H9 (cell line): ENCODE measurements at regions not wholly inside any gene's neighbourhood (a gene's known extent, or its start where the extent isn't known, plus 50 kb on each side); places are given as distances from the start of the nearest gene placed in this dataset.

Experiments
- DNase-seq: peaks from one replicate; pipeline ENCODE4 v3.0.0-alpha.2; 2017
- H2AFZ ChIP-seq: one replicate; pipeline ENCODE4 v1.6.1; 2013; ENCODE audit warnings: mild to moderate bottlenecking, low read length, control low read depth, moderate library complexity
- H2AK5ac ChIP-seq: 2 replicates; pipeline ENCODE4 v1.6.1; 2013; ENCODE audit warnings: low read length, control low read depth, mixed read lengths; ENCODE audit not compliant: insufficient read length
- H2BK120ac ChIP-seq: one replicate; pipeline ENCODE4 v1.6.1; 2013; ENCODE audit warnings: low read depth, mild to moderate bottlenecking, low read length, control low read depth, inconsistent platforms; ENCODE audit not compliant: poor library complexity, severe bottlenecking
- H2BK12ac ChIP-seq: 2 replicates; pipeline ENCODE4 v1.6.1; 2013; ENCODE audit warnings: low read length, control low read depth, mixed read lengths, low read depth; ENCODE audit not compliant: insufficient read length
- H2BK15ac ChIP-seq: 2 replicates; pipeline ENCODE4 v1.6.1; 2013; ENCODE audit warnings: low read depth, low read length, control low read depth
- H2BK20ac ChIP-seq: one replicate; pipeline ENCODE4 v1.6.1; 2013; ENCODE audit warnings: low read depth, mild to moderate bottlenecking, low read length, control low read depth, inconsistent platforms; ENCODE audit not compliant: poor library complexity, severe bottlenecking
- H2BK5ac ChIP-seq: 2 replicates; pipeline ENCODE4 v1.6.1; 2013; ENCODE audit warnings: low read length, control low read depth, mixed read lengths; ENCODE audit not compliant: insufficient read length
- H3K14ac ChIP-seq: 2 replicates; pipeline ENCODE4 v1.6.1; 2013; ENCODE audit warnings: low read length, control low read depth; ENCODE audit not compliant: insufficient read depth
- H3K18ac ChIP-seq: 2 replicates; pipeline ENCODE4 v1.6.1; 2013; ENCODE audit warnings: low read depth, mild to moderate bottlenecking, mixed read lengths, low read length, control low read depth; ENCODE audit not compliant: insufficient read length
- H3K23ac ChIP-seq: 2 replicates; pipeline ENCODE4 v1.6.1; 2013; ENCODE audit warnings: low read length, control low read depth, mixed read lengths, low read depth; ENCODE audit not compliant: insufficient read length
- H3K23me2 ChIP-seq: 2 replicates; pipeline ENCODE4 v1.6.1; 2013; ENCODE audit warnings: low read depth, mild to moderate bottlenecking, mixed read lengths, low read length, control low read depth; ENCODE audit not compliant: insufficient read length, poor library complexity, severe bottlenecking
- H3K27ac ChIP-seq: 2 replicates; pipeline ENCODE4 v1.5.1; 2013; ENCODE audit warnings: low read length, control low read depth, mixed read lengths, low read depth; ENCODE audit not compliant: insufficient read length
- H3K27me3 ChIP-seq: 2 replicates; pipeline ENCODE4 v1.6.1; 2013; ENCODE audit warnings: low read length, control low read depth, inconsistent platforms; ENCODE audit not compliant: insufficient read depth
- H3K4ac ChIP-seq: 2 replicates; pipeline ENCODE4 v1.6.1; 2013; ENCODE audit warnings: low read depth, mild to moderate bottlenecking, control low read depth, inconsistent platforms, low read length, moderate library complexity
- H3K4me1 ChIP-seq: 2 replicates; pipeline ENCODE4 v1.6.1; 2013; ENCODE audit warnings: low read length, control low read depth, inconsistent platforms; ENCODE audit not compliant: insufficient read depth
- H3K4me2 ChIP-seq: 2 replicates; pipeline ENCODE4 v1.6.1; 2013; ENCODE audit warnings: low read length, control low read depth, mixed read lengths; ENCODE audit not compliant: insufficient read length, insufficient read depth
- H3K56ac ChIP-seq: 2 replicates; pipeline ENCODE4 v1.6.1; 2013; ENCODE audit warnings: low read depth, mild to moderate bottlenecking, mixed read lengths, low read length, control low read depth; ENCODE audit not compliant: insufficient read length
- H3K79me1 ChIP-seq: 2 replicates; pipeline ENCODE4 v1.6.1; 2013; ENCODE audit warnings: low read depth, mild to moderate bottlenecking, moderate library complexity, low read length, control low read depth, inconsistent platforms; ENCODE audit not compliant: insufficient read depth, poor library complexity, severe bottlenecking
- H3K79me2 ChIP-seq: 2 replicates; pipeline ENCODE4 v1.6.1; 2013; ENCODE audit warnings: low read length, control low read depth, inconsistent platforms; ENCODE audit not compliant: insufficient read depth
- H3K9ac ChIP-seq: 2 replicates; pipeline ENCODE4 v1.6.1; 2013; ENCODE audit warnings: low read length, control low read depth, mixed read lengths; ENCODE audit not compliant: insufficient read length; ENCODE audit errors: extremely low read depth
- H3K9me3 ChIP-seq: one replicate; pipeline ENCODE4 v1.6.1; 2013; ENCODE audit warnings: low read depth, low read length, inconsistent platforms; ENCODE audit not compliant: control insufficient read depth
- H3T11ph ChIP-seq: one replicate; pipeline ENCODE4 v1.6.1; 2013; ENCODE audit warnings: mild to moderate bottlenecking, low read length, control low read depth, inconsistent platforms
- H4K20me1 ChIP-seq: one replicate; pipeline ENCODE4 v1.6.1; 2013; ENCODE audit not compliant: control insufficient read depth, insufficient read length, insufficient read depth
- H4K5ac ChIP-seq: 2 replicates; pipeline ENCODE4 v1.6.1; 2013; ENCODE audit warnings: low read depth, mild to moderate bottlenecking, mixed read lengths, low read length, control low read depth; ENCODE audit not compliant: insufficient read length
- H4K8ac ChIP-seq: replicated peaks from 2 replicates; pipeline ENCODE4 v1.6.1; 2013; ENCODE audit warnings: low read length, control low read depth, mixed read lengths, low read depth; ENCODE audit not compliant: insufficient read length
- H4K91ac ChIP-seq: 2 replicates; pipeline ENCODE4 v1.6.1; 2013; ENCODE audit warnings: low read depth, mild to moderate bottlenecking, moderate library complexity, mixed read lengths, low read length, control low read depth; ENCODE audit not compliant: insufficient read length
- H3K27ac Mint-ChIP-seq, 3 experiments: 2 replicates in 2 of 3; 3 replicates in 1 of 3; pipeline ENCODE4 v1.8.0; 2020 to 2021; ENCODE audit warnings: mixed read lengths in 3 of 3, mild to moderate bottlenecking in 1 of 3, moderate library complexity in 1 of 3
- H3K27me3 Mint-ChIP-seq: 2 replicates; pipeline ENCODE4 v1.8.0; 2021; ENCODE audit warnings: low read depth, mild to moderate bottlenecking, moderate library complexity, mixed read lengths
- H3K36me3 Mint-ChIP-seq, 3 experiments: 2 replicates in 2 of 3; 3 replicates in 1 of 3; pipeline ENCODE4 v1.8.0; 2020 to 2021; ENCODE audit warnings: low read depth in 3 of 3, mixed read lengths in 3 of 3; ENCODE audit not compliant: insufficient read depth in 1 of 3
- H3K4me1 Mint-ChIP-seq, 2 experiments: 2 replicates each; pipeline ENCODE4 v1.8.0; 2020; ENCODE audit warnings: mixed read lengths in 2 of 2
- H3K4me3 Mint-ChIP-seq, 2 experiments: 2 replicates in 1 of 2; 3 replicates in 1 of 2; pipeline ENCODE4 v1.8.0; 2020 to 2021; ENCODE audit warnings: mild to moderate bottlenecking in 2 of 2, mixed read lengths in 2 of 2, moderate library complexity in 1 of 2
- H3K9me3 Mint-ChIP-seq, 2 experiments: 2 replicates in 1 of 2; 3 replicates in 1 of 2; pipeline ENCODE4 v1.8.0; 2020; ENCODE audit warnings: mild to moderate bottlenecking in 2 of 2, mixed read lengths in 2 of 2, moderate library complexity in 1 of 2
- WGBS: extraction: QIAGEN DNeasy Blood & Tissue Kit; methylation state at CpG from one replicate; pipeline ENCODE4 v1.1.7; 2013; ENCODE audit warnings: missing lambda C conversion rate, low lambda C conversion rate, mixed read lengths; ENCODE audit not compliant: insufficient read length; ENCODE audit errors: extremely low coverage; 5-methylcytosine and 5-hydroxymethylcytosine counted together
- TF ChIP-seq, protein P1 (sequence below): fragments of 200-600 bp; sonication (generic); conservative IDR thresholded peaks from 3 replicates; pipeline ENCODE4 v1.8.0; 2021; ENCODE audit warnings: antibody characterized with exemption, mild to moderate bottlenecking

DNA sequence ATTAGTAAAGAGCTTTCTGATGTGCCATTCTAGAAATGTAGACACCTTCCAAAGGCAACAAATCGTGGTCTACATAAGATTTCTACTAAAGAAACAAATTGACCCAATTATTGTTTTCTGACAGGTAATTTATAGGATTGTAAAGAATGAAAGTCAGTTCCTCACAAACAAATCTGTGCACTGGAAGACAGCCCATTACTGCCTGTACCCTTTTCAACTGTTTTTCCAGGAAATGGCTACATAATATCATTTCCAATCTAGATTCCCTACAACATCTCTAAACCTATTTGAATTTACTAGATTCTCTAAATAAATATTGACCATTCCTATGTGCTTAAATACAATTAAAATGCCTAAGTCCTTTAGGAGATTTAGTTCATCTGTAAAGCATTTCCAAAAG is 939.1 kb downstream of the FSCB start:
- Histone ChIP-seq H3K23ac (no peak overlapping the region), H2BK120ac (no peak overlapping the region), H2BK20ac (no peak overlapping the region), H3K4ac (no peak overlapping the region), H4K5ac (no peak overlapping the region), H3K4me2 (no peak overlapping the region), H3K4me1 (no peaks in the 10 kb centered on the region), H3K23me2 (no peaks in the 10 kb centered on the region), H3T11ph (no peak overlapping the region), H3K18ac (no peak overlapping the region), H2BK15ac (no peak overlapping the region), H2BK5ac (no peak overlapping the region), H3K27ac (no peak overlapping the region), H3K56ac (no peak overlapping the region), H2AK5ac (no peak overlapping the region), H2AFZ (no peak overlapping the region), H3K14ac (no peak overlapping the region), H4K20me1 (no peaks in the 10 kb centered on the region), H3K9me3 (no peaks in the 10 kb centered on the region), H3K9ac (no peak overlapping the region), H3K27me3 (no peaks in the 10 kb centered on the region), H3K79me1 (no peaks in the 10 kb centered on the region), H2BK12ac (no peak overlapping the region), H3K79me2 (no peaks in the 10 kb centered on the region), H4K8ac (no peak overlapping the region), H4K91ac (no peak overlapping the region)
- no peaks in the 10 kb centered on the region for H3K4me1 Mint-ChIP-seq
- no peaks in the 10 kb centered on the region for H3K9me3 Mint-ChIP-seq
- no peak for DNase-seq
- no peak overlapping the region for H3K27ac Mint-ChIP-seq
- no peak overlapping the region for H3K4me3 Mint-ChIP-seq
- TF ChIP-seq, protein P1, sequence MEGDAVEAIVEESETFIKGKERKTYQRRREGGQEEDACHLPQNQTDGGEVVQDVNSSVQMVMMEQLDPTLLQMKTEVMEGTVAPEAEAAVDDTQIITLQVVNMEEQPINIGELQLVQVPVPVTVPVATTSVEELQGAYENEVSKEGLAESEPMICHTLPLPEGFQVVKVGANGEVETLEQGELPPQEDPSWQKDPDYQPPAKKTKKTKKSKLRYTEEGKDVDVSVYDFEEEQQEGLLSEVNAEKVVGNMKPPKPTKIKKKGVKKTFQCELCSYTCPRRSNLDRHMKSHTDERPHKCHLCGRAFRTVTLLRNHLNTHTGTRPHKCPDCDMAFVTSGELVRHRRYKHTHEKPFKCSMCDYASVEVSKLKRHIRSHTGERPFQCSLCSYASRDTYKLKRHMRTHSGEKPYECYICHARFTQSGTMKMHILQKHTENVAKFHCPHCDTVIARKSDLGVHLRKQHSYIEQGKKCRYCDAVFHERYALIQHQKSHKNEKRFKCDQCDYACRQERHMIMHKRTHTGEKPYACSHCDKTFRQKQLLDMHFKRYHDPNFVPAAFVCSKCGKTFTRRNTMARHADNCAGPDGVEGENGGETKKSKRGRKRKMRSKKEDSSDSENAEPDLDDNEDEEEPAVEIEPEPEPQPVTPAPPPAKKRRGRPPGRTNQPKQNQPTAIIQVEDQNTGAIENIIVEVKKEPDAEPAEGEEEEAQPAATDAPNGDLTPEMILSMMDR, result no peak
- no CpG with 5 or more reads among the region's 1 CpG for WGBS
- no peaks in the 10 kb centered on the region for H3K36me3 Mint-ChIP-seq
- H3K27me3 Mint-ChIP-seq, result no peaks in the 10 kb centered on the region
